H1 (cell line): ENCODE measurements at regions not wholly inside any gene's neighbourhood (a gene's known extent, or its start where the extent isn't known, plus 50 kb on each side); places are given as distances from the start of the nearest gene placed in this dataset.

Source experiments
- CHD1 ChIP-seq: IDR thresholded peaks from 2 replicates; pipeline ENCODE4 v1.6.1; 2012; ENCODE audit warnings: low read depth, low read length, improper control_type of control experiment
- CHD7 ChIP-seq: fragments of 300-600 bp; sonication (generic); IDR thresholded peaks from 2 replicates; pipeline ENCODE4 v1.7.1; 2012; ENCODE audit warnings: low read length, moderate library complexity, mild to moderate bottlenecking, inconsistent platforms; ENCODE audit not compliant: insufficient replicate concordance
- KDM4A ChIP-seq: IDR thresholded peaks from one replicate; pipeline ENCODE4 v1.7.1; 2012; ENCODE audit warnings: low read depth, mild to moderate bottlenecking, moderate library complexity, low read length, inconsistent platforms; ENCODE audit not compliant: severe bottlenecking
- KDM5A ChIP-seq: fragments of 200-600 bp; IDR thresholded peaks from 2 replicates; pipeline ENCODE4 v1.7.1; 2012; ENCODE audit warnings: mild to moderate bottlenecking, low read length, inconsistent platforms, mixed read lengths
- MAFK ChIP-seq: IDR thresholded peaks from 2 replicates; pipeline ENCODE4 v1.6.1; 2012; ENCODE audit warnings: low read depth, mild to moderate bottlenecking, improper control_type of control experiment, low read length
- NRF1 ChIP-seq: IDR thresholded peaks from 2 replicates; pipeline ENCODE4 v1.6.1; 2011; ENCODE audit warnings: mild to moderate bottlenecking, low read depth, low read length, improper control_type of control experiment
- SAP30 ChIP-seq: fragments of 300-600 bp; sonication (generic); IDR thresholded peaks from 2 replicates; pipeline ENCODE4 v1.7.1; 2012; ENCODE audit warnings: low read length, moderate library complexity, mild to moderate bottlenecking, inconsistent platforms; ENCODE audit not compliant: insufficient read depth, insufficient replicate concordance
- SIRT6 ChIP-seq: IDR thresholded peaks from one replicate; pipeline ENCODE4 v1.7.1; 2012; ENCODE audit warnings: low read length, inconsistent platforms
- TAF1 ChIP-seq: IDR thresholded peaks from 2 replicates; pipeline ENCODE4 v1.6.1; 2011; ENCODE audit warnings: mild to moderate bottlenecking, low read depth, low read length
- TEAD4 ChIP-seq: IDR thresholded peaks from 2 replicates; pipeline ENCODE4 v1.6.1; 2012; ENCODE audit warnings: low read depth, low read length, inconsistent platforms, mixed read lengths

GRCh38 chr2:5433855-5434254 is 258.3 kb upstream of the SOX11 start (continued):
- TF ChIP-seq CHD7 (no peak), NRF1 (no peak), SIRT6 (no peak), CHD1 (no peak), TAF1 (no peak), KDM5A (no peak), KDM4A (no peak), MAFK (no peak), SAP30 (no peak), TEAD4 (no peak)
